Heart left ventricle (tissue), 16 donors: ENCODE measurements at regions not wholly inside any gene's neighbourhood (a gene's known extent, or its start where the extent isn't known, plus 50 kb on each side); places are given as distances from the start of the nearest gene placed in this dataset.

Experiments used
- ATAC-seq, 4 donors: fragments of 200-7000 bp; cut with Tn5 transposase; one replicate each; pipeline ENCODE4 v1.9.1; 2020 to 2022; ENCODE audit warnings: moderate library complexity in 4 of 4, mild to moderate bottlenecking in 3 of 4, moderate number of reproducible peaks in 1 of 4
- DNase-seq, 5 donors: peaks; one replicate each; pipeline ENCODE4 v3.0.0-alpha.2; 2020
- H3K27ac ChIP-seq, 12 donors: fragments of 200-600 bp; sonication (generic) in 4 of 12; one replicate each; pipeline versions ENCODE4 v1.5.0 to v1.8.0; 2016 to 2022; ENCODE audit warnings: mild to moderate bottlenecking in 2 of 12
- H3K27me3 ChIP-seq, 9 donors: fragments of 200-600 bp; sonication (generic) in 2 of 9; one replicate each; pipeline versions ENCODE4 v1.5.1 to v1.8.0; 2016 to 2022; ENCODE audit warnings: mild to moderate bottlenecking in 3 of 9
- H3K36me3 ChIP-seq, 9 donors: fragments of 200-600 bp; sonication (generic) in 2 of 9; one replicate each; pipeline versions ENCODE4 v1.5.0 to v1.8.0; 2018 to 2022; ENCODE audit warnings: mild to moderate bottlenecking in 2 of 9
- H3K4me1 ChIP-seq, 12 donors: fragments of 200-600 bp; sonication (generic) in 4 of 12; one replicate each; pipeline versions ENCODE4 v1.5.0 to v1.8.0; 2016 to 2022; ENCODE audit warnings: mild to moderate bottlenecking in 3 of 12
- H3K4me3 ChIP-seq, 12 donors: fragments of 200-600 bp; sonication (generic) in 4 of 12; one replicate each; pipeline versions ENCODE4 v1.5.0 to v1.8.0; 2017 to 2022; ENCODE audit warnings: mild to moderate bottlenecking in 9 of 12, moderate library complexity in 4 of 12
- H3K9me3 ChIP-seq, 12 donors: fragments of 200-600 bp; sonication (generic) in 4 of 12; one replicate each; pipeline versions ENCODE4 v1.5.0 to v1.8.0; 2016 to 2022; ENCODE audit warnings: mild to moderate bottlenecking in 1 of 12
- CTCF ChIP-seq, 12 donors: fragments of 200-600 bp; sonication (generic) in 4 of 12; IDR thresholded peaks; one replicate each; pipeline versions ENCODE4 v1.5.0 to v1.8.0; 2018 to 2022; ENCODE audit warnings: antibody characterized with exemption in 12 of 12, mild to moderate bottlenecking in 5 of 12
- POLR2A ChIP-seq, 2 donors: fragments of 450-650 bp; IDR thresholded peaks; one replicate each; pipeline ENCODE4 v1.6.1; 2017; ENCODE audit warnings: antibody characterized with exemption in 2 of 2, mild to moderate bottlenecking in 2 of 2, moderate library complexity in 2 of 2
- WGBS, 4 donors: extraction: QIAGEN DNeasy Blood & Tissue Kit in 2 of 4; methylation state at CpG; one replicate each; pipeline versions ENCODE4 v1.1.5 to v1.1.7; 2013 to 2018; 5-methylcytosine and 5-hydroxymethylcytosine counted together
- intact Hi-C, 10 donors: fragments of 100-400 bp; cut with DNase I; formaldehyde crosslinking; loops; one replicate each; pipeline versions ENCODE4 v1.11.1 to v1.14.2; 2022
- donor health status: ischemic (EF 13 %, LVEDD 7.1; RV severe dilation, severe dysfunction).
- donor health status: healthy with polysubstance abuse.
- donor health status: DM: no; HTN: yes; CAD: no.
- donor health status: DM: no; HTN: no; CAD: no.
- donor health status: ischemic (EF 25% LVEDD 6.9; RV normal size, moderate dysfunction).
- donor health status: ischemic (EF 25% LVEDD 5.7; RV mildly dilated, moderate dysfunction).
- donor health status: healthy.
- donor health status: DM: yes; HTN: yes; CAD: no.
- donor health status: ischemic (EF 35%, LVEDD 5.7; RV mildly dilated, moderate dysfunction).
- donor health status: nonischemic (EF 11% LVEDD 7.7; RV severe dilation, severe dysfunction).
- donor health status: DM: yes; HTN: yes; CAD: no.
- donor health status: PGD.
- donor health status: ischemic (EF 29% LVEDD 5.4; RV normal size, mild dysfunction).
- donor health status: nonischemic (EF 23%, LVEDD 6.1; RV moderate dilation, normal function).

GRCh38 chr13:64457976-64458375, 2772.2 kb downstream of the PCDH9 start:
- H3K36me3 ChIP-seq, result no peaks in the 10 kb centered on the region
- TF ChIP-seq CTCF (IDR thresholded peaks at IDR 0.05), result no peak
- no peak for TF ChIP-seq POLR2A (IDR thresholded peaks at IDR 0.05)
- no peaks in the 10 kb centered on the region for H3K9me3 ChIP-seq
- ATAC-seq (no peak), DNase-seq (no peak)
- intact Hi-C loops, result no loop called here
- H3K4me1 ChIP-seq, result no peaks in the 10 kb centered on the region
- H3K27ac ChIP-seq, result no peak overlapping the region
- no peaks in the 10 kb centered on the region for H3K27me3 ChIP-seq
- H3K4me3 ChIP-seq, result no peak overlapping the region

- Histone ChIP-seq H3K9me3 (no peaks in the 10 kb centered on the region), H3K36me3 (no peaks in the 10 kb centered on the region), H3K27me3 (no peaks in the 10 kb centered on the region), H3K4me1 (no peaks in the 10 kb centered on the region), H3K27ac (no peak overlapping the region), H3K4me3 (no peak overlapping the region)
- DNase-seq (no peak), ATAC-seq (no peak)
- intact Hi-C loops, result no loop called here
- WGBS, 4 donors, result 73 to 80% (median 77%) methylated on average over 2 of the region's 2 CpGs
- TF ChIP-seq POLR2A (IDR thresholded peaks at IDR 0.05) (no peak), CTCF (IDR thresholded peaks at IDR 0.05) (no peak)
These were observed 2775.0 kb downstream of the PCDH9 start for GRCh38 chr13:64455124-64455523.

GRCh38 chr13:64453831-64454230, 2776.3 kb downstream of the PCDH9 start:
- Histone ChIP-seq H3K4me1 (no peaks in the 10 kb centered on the region), H3K4me3 (no peak overlapping the region), H3K27me3 (no peaks in the 10 kb centered on the region), H3K36me3 (no peaks in the 10 kb centered on the region), H3K9me3 (peaks cover 0 to 4% (median 0%) of the 10 kb centered on the region in 12 donors), H3K27ac (no peak overlapping the region)
- no peak for ATAC-seq
- intact Hi-C loops, result no loop called here
- no peak for TF ChIP-seq CTCF (IDR thresholded peaks at IDR 0.05)
- no peak for TF ChIP-seq POLR2A (IDR thresholded peaks at IDR 0.05)
- 47 to 70% (median 58%) methylated on average over 4 of the region's 4 CpGs for WGBS, 4 donors
- DNase-seq, result no peak

GRCh38 chr13:64446372-64446771, 2783.8 kb downstream of the PCDH9 start:
- Histone ChIP-seq H3K9me3 (peaks cover 0 to 4% (median 0%) of the 10 kb centered on the region in 12 donors), H3K27ac (no peak overlapping the region), H3K4me1 (no peaks in the 10 kb centered on the region), H3K36me3 (no peaks in the 10 kb centered on the region), H3K27me3 (no peaks in the 10 kb centered on the region), H3K4me3 (no peak overlapping the region)
- ATAC-seq, result no peak
- intact Hi-C loops, result no loop called here
- no peak for DNase-seq
- peak in 2 of 12 donors; percentile 18 to 25 for TF ChIP-seq CTCF (IDR thresholded peaks at IDR 0.05)
- no peak for TF ChIP-seq POLR2A (IDR thresholded peaks at IDR 0.05)
- WGBS, 4 donors, result 41 to 52% (median 45%) methylated on average over 2 of the region's 2 CpGs
